OCI-LY3 (cell line): ENCODE measurements at regions not wholly inside any gene's neighbourhood (a gene's known extent, or its start where the extent isn't known, plus 50 kb on each side); places are given as distances from the start of the nearest gene placed in this dataset.

Experiments
- H2AFZ ChIP-seq: fragments of 200-600, 300-600 bp; shearing (Covaris generic); 2 replicates; pipeline ENCODE4 v1.6.0; 2014; ENCODE audit warnings: antibody characterized with exemption, low read depth, low read length
- H3K27ac ChIP-seq: fragments of 200-600, 300-600 bp; sonication (generic); 2 replicates; pipeline ENCODE4 v1.5.1; 2014; ENCODE audit warnings: mild to moderate bottlenecking, low read length, moderate library complexity, mixed read lengths
- H3K27me3 ChIP-seq: fragments of 200-600, 300-600 bp; sonication (generic); 2 replicates; pipeline ENCODE4 v1.6.1; 2014; ENCODE audit warnings: low read depth, low read length, mixed read lengths
- H3K36me3 ChIP-seq: fragments of 200-600, 300-600 bp; sonication (generic); replicated peaks from 2 replicates; pipeline ENCODE3; 2014; ENCODE audit warnings: low read depth, low read length, mixed read lengths
- H3K4me1 ChIP-seq: fragments of 300-600, 200-600 bp; sonication (generic); 2 replicates; pipeline ENCODE4 v1.6.1; 2014; ENCODE audit warnings: low read length, mixed read lengths
- H3K4me2 ChIP-seq: fragments of 200-600, 300-600 bp; sonication (generic); 2 replicates; pipeline ENCODE4 v1.6.1; 2014; ENCODE audit warnings: low read length, mixed read lengths
- H3K4me3 ChIP-seq: fragments of 300-600, 200-600 bp; sonication (generic); 2 replicates; pipeline ENCODE4 v1.5.1; 2014; ENCODE audit warnings: antibody characterized with exemption, mild to moderate bottlenecking, low read length, moderate library complexity
- H3K79me2 ChIP-seq: fragments of 300-600, 200-600 bp; shearing (Covaris generic); 2 replicates; pipeline ENCODE4 v1.6.1; 2014; ENCODE audit warnings: mild to moderate bottlenecking, low read length, mixed read lengths
- H3K9ac ChIP-seq: fragments of 300-600, 200-600 bp; shearing (Covaris generic); 2 replicates; pipeline ENCODE4 v1.6.0; 2014; ENCODE audit warnings: mild to moderate bottlenecking, low read length, moderate library complexity
- H3K9me3 ChIP-seq: fragments of 200-600, 300-600 bp; shearing (Covaris generic); 2 replicates; pipeline ENCODE4 v1.6.1; 2014; ENCODE audit warnings: low read length, mixed read lengths; ENCODE audit not compliant: insufficient read depth
- H4K20me1 ChIP-seq: fragments of 200-600, 300-600 bp; sonication (generic); 2 replicates; pipeline ENCODE4 v1.6.1; 2016; ENCODE audit warnings: low read length, mixed read lengths; ENCODE audit not compliant: insufficient read depth
- EZH2phosphoT487 ChIP-seq: fragments of 200-600 bp; shearing (Covaris generic); IDR thresholded peaks from 2 replicates; pipeline ENCODE4 v1.6.1; 2018; ENCODE audit warnings: antibody characterized with exemption, mixed run types, low read depth
- TF ChIP-seq, protein P1 (sequence below): fragments of 200-600, 300-600 bp; sonication (generic); IDR thresholded peaks from 2 replicates; pipeline ENCODE4 v1.5.1; 2014; ENCODE audit warnings: antibody characterized with exemption, low read length, low read depth

DNA sequence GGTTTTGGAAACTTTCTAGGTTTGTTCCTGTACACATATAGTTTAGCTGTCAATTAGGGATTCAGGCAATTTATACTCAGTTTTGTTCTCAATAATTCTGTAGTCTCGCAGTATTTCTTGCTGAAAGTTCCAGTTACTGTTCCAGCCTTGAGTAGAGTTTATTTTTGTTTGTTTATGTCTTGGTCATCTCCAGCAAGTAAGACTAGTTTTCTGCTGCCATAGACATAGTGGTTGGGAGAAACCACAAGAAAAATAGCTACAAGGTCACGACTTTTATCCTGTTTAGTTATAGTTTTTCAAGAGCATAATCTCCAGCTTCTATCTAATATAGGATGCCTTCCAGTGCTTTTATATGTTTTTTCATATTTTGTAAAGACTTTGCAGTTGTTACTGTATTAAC is 99.6 kb upstream of the FOXG1 start:
- no peak overlapping the region for H3K4me2 ChIP-seq
- no peaks in the 10 kb centered on the region for H3K36me3 ChIP-seq
- TF ChIP-seq EZH2phosphoT487, result no peak
- TF ChIP-seq, protein P1, sequence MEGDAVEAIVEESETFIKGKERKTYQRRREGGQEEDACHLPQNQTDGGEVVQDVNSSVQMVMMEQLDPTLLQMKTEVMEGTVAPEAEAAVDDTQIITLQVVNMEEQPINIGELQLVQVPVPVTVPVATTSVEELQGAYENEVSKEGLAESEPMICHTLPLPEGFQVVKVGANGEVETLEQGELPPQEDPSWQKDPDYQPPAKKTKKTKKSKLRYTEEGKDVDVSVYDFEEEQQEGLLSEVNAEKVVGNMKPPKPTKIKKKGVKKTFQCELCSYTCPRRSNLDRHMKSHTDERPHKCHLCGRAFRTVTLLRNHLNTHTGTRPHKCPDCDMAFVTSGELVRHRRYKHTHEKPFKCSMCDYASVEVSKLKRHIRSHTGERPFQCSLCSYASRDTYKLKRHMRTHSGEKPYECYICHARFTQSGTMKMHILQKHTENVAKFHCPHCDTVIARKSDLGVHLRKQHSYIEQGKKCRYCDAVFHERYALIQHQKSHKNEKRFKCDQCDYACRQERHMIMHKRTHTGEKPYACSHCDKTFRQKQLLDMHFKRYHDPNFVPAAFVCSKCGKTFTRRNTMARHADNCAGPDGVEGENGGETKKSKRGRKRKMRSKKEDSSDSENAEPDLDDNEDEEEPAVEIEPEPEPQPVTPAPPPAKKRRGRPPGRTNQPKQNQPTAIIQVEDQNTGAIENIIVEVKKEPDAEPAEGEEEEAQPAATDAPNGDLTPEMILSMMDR, result no peak
- H3K27ac ChIP-seq, result no peak overlapping the region
- no peaks in the 10 kb centered on the region for H3K9me3 ChIP-seq
- H3K4me3 ChIP-seq, result no peak overlapping the region
- no peak overlapping the region for H3K9ac ChIP-seq
- H4K20me1 ChIP-seq, result no peaks in the 10 kb centered on the region
- no peak overlapping the region for H2AFZ ChIP-seq
- H3K27me3 ChIP-seq, result no peaks in the 10 kb centered on the region
- no peaks in the 10 kb centered on the region for H3K79me2 ChIP-seq
- H3K4me1 ChIP-seq, result no peaks in the 10 kb centered on the region

DNA sequence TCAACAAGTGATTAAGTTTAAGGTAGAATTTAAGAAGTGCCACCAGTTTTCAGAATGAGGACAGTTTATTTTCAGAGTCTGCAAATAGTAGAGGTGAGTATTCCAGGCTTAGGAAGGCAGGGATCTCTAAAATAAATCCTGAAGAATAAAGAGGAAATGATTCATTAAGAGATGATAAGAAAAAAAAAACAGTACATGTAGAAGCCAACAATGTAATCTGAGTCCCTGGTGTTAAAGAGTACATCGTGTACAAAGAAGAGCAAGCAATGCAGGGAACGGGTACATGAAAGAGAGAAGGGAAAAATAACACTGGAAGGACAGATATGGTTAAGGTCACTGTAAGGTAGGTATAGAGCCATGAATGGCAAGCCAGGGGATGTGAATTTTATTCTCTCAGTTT is 95.2 kb upstream of the FOXG1 start:
- Histone ChIP-seq H3K36me3 (no peaks in the 10 kb centered on the region), H2AFZ (no peak overlapping the region), H3K27ac (no peak overlapping the region), H3K4me3 (no peak overlapping the region), H3K4me2 (no peak overlapping the region), H3K9me3 (no peaks in the 10 kb centered on the region), H3K79me2 (no peaks in the 10 kb centered on the region), H4K20me1 (no peaks in the 10 kb centered on the region), H3K4me1 (no peaks in the 10 kb centered on the region), H3K27me3 (no peaks in the 10 kb centered on the region), H3K9ac (no peak overlapping the region)
- TF ChIP-seq, protein P1, result no peak
- no peak for TF ChIP-seq EZH2phosphoT487

DNA sequence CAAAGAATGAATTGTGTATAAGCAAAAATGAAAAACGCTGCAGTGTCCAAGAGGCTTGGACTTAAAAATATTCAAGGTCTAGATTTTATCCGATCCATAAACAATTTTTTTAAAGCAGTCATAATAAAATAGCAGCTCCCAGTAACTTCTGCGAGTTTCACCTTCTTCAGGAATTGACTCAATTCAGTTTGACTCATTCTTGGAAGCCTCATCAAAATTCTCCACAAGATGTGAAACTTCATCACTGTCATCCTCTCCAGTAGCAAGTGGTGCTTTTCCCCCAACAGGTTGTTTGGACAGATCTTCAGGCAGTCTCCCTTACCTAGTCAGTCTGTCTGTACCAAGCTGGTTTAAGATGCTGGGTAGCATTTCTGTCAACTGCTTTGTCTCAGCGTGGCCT is 93.5 kb upstream of the FOXG1 start:
- Histone ChIP-seq H3K9me3 (no peaks in the 10 kb centered on the region), H3K4me2 (no peak overlapping the region), H3K4me1 (no peaks in the 10 kb centered on the region)

DNA sequence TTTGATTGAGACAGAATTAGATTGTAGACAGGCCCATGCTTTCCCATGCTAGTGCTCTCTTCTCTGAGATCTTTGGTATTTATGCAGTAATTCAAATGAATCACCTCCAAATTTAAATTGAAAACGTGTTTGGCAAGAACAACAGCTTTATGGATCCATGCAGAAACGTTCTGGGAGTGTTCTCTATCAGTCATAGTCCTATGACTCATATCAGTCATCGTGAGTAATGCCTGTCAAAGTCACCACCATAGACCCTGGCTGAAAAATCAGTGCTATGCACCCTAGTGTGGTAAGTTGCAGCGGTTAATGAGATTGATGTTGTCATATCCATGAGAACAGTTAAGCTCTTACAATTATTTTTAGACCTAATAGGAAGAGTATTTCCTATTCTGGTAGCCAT is 90.1 kb upstream of the FOXG1 start:
- Histone ChIP-seq H3K9me3 (no peaks in the 10 kb centered on the region), H3K79me2 (no peaks in the 10 kb centered on the region), H3K4me3 (no peak overlapping the region), H3K4me2 (no peak overlapping the region), H4K20me1 (no peaks in the 10 kb centered on the region), H3K27me3 (no peaks in the 10 kb centered on the region), H2AFZ (no peak overlapping the region), H3K4me1 (no peaks in the 10 kb centered on the region), H3K9ac (no peak overlapping the region), H3K27ac (no peak overlapping the region), H3K36me3 (no peaks in the 10 kb centered on the region)
- TF ChIP-seq, protein P1, result no peak
- no peak for TF ChIP-seq EZH2phosphoT487

More for the DNA sequence above, 93.5 kb upstream of the FOXG1 start:
- no peak overlapping the region for H2AFZ ChIP-seq
- H3K27ac ChIP-seq, result no peak overlapping the region
- no peak overlapping the region for H3K4me3 ChIP-seq
- no peak overlapping the region for H3K9ac ChIP-seq
- H3K79me2 ChIP-seq, result no peaks in the 10 kb centered on the region
- H3K27me3 ChIP-seq, result no peaks in the 10 kb centered on the region
- TF ChIP-seq, protein P1, result no peak
- no peak for TF ChIP-seq EZH2phosphoT487
- no peaks in the 10 kb centered on the region for H3K36me3 ChIP-seq
- H4K20me1 ChIP-seq, result no peaks in the 10 kb centered on the region
